SK-N-SH treated with all-trans-retinoic acid at 6 μM for 48 hours (cell line): ENCODE measurements at regions not wholly inside any gene's neighbourhood (a gene's known extent, or its start where the extent isn't known, plus 50 kb on each side); places are given as distances from the start of the nearest gene placed in this dataset.

Experiments
- ARNTL ChIP-seq: fragments of 450-650 bp; formaldehyde crosslinking; IDR thresholded peaks from 2 replicates; pipeline ENCODE4 v1.5.0; 2020; ENCODE audit warnings: low read depth, mild to moderate bottlenecking, moderate library complexity, borderline replicate concordance
- RARB ChIP-seq: fragments of 250-450 bp; sonication (Bioruptor Pico); IDR thresholded peaks from 2 replicates; pipeline ENCODE4 v1.8.0; 2021; ENCODE audit warnings: mild to moderate bottlenecking, moderate library complexity
- ZC3H10 ChIP-seq: fragments of 250-450 bp; sonication (Bioruptor Pico); IDR thresholded peaks from 2 replicates; pipeline ENCODE4 v1.5.1; 2021; ENCODE audit warnings: mild to moderate bottlenecking, moderate library complexity
- ZFP3 ChIP-seq: fragments of 250-450 bp; sonication (Bioruptor Pico); IDR thresholded peaks from 2 replicates; pipeline ENCODE4 v1.5.0; 2020; ENCODE audit warnings: mild to moderate bottlenecking, moderate library complexity
- ZFP30 ChIP-seq: fragments of 450-650 bp; formaldehyde crosslinking; IDR thresholded peaks from 2 replicates; pipeline ENCODE4 v1.5.0; 2022; ENCODE audit warnings: mild to moderate bottlenecking, moderate library complexity
- ZNF70 ChIP-seq: fragments of 450-650 bp; formaldehyde crosslinking; IDR thresholded peaks from 2 replicates; pipeline ENCODE4 v1.5.0; 2020; ENCODE audit warnings: mild to moderate bottlenecking, moderate library complexity
- ZNF8 ChIP-seq: fragments of 450-650 bp; formaldehyde crosslinking; IDR thresholded peaks from 2 replicates; pipeline ENCODE4 v1.5.0; 2020; ENCODE audit warnings: mild to moderate bottlenecking, moderate library complexity
- TF ChIP-seq, protein P1 (sequence below): fragments of 250-450 bp; sonication (Bioruptor Pico); IDR thresholded peaks from 2 replicates; pipeline ENCODE4 v1.5.1; 2020; ENCODE audit warnings: low read depth, mild to moderate bottlenecking, moderate library complexity
- TF ChIP-seq, protein P2 (sequence below): fragments of 250-450 bp; sonication (Bioruptor Pico); IDR thresholded peaks from 2 replicates; pipeline ENCODE4 v1.5.1; 2021; ENCODE audit warnings: mild to moderate bottlenecking, moderate library complexity

DNA sequence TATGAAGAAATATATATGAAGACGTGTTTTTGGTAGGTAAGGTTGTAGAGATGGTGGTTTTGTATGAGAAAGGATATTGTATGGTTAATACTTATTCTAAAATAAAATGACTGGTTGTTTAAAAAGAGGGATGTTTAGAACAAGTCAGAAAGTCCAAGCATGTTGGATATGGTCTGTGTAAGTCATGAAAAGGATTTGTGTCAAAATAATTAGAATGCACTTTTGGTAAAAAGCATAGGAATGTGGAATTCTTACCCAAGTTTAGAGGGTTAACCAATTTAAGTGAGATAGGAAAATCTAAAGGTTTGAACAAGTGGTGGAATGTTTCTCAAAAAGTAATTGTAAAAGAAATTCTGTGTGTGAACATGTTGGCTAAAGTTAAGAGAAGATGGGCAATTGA is 1556.5 kb upstream of the C9orf72 start:
- TF ChIP-seq ZFP3 = no peak
- TF ChIP-seq RARB = no peak
- no peak for TF ChIP-seq ZFP30
- no peak for TF ChIP-seq ZNF8
- no peak for TF ChIP-seq ZC3H10
- no peak for TF ChIP-seq ARNTL (CRISPR knock-in tag)
- TF ChIP-seq, protein P1, sequence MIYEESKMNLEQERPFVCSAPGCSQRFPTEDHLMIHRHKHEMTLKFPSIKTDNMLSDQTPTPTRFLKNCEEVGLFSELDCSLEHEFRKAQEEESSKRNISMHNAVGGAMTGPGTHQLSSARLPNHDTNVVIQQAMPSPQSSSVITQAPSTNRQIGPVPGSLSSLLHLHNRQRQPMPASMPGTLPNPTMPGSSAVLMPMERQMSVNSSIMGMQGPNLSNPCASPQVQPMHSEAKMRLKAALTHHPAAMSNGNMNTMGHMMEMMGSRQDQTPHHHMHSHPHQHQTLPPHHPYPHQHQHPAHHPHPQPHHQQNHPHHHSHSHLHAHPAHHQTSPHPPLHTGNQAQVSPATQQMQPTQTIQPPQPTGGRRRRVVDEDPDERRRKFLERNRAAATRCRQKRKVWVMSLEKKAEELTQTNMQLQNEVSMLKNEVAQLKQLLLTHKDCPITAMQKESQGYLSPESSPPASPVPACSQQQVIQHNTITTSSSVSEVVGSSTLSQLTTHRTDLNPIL (CRISPR knock-in tag) = no peak
- TF ChIP-seq, protein P2, sequence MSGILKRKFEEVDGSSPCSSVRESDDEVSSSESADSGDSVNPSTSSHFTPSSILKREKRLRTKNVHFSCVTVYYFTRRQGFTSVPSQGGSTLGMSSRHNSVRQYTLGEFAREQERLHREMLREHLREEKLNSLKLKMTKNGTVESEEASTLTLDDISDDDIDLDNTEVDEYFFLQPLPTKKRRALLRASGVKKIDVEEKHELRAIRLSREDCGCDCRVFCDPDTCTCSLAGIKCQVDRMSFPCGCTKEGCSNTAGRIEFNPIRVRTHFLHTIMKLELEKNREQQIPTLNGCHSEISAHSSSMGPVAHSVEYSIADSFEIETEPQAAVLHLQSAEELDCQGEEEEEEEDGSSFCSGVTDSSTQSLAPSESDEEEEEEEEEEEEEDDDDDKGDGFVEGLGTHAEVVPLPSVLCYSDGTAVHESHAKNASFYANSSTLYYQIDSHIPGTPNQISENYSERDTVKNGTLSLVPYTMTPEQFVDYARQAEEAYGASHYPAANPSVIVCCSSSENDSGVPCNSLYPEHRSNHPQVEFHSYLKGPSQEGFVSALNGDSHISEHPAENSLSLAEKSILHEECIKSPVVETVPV (CRISPR knock-in tag) = no peak
- no peak for TF ChIP-seq ZNF70 (CRISPR knock-in tag)
